CD14-positive monocyte (primary cell): ENCODE measurements at regions not wholly inside any gene's neighbourhood (a gene's known extent, or its start where the extent isn't known, plus 50 kb on each side); places are given as distances from the start of the nearest gene placed in this dataset.

Experiments used
- DNase-seq, 3 donors: peaks; one replicate each; pipeline ENCODE4 v3.0.0-alpha.2; 2011 to 2022
- H2AFZ ChIP-seq: 2 replicates; pipeline ENCODE4 v1.6.0; 2012; ENCODE audit warnings: mild to moderate bottlenecking, low read depth, low read length, inconsistent platforms; ENCODE audit not compliant: insufficient read depth, poor library complexity, severe bottlenecking
- H3K27ac ChIP-seq, 2 donors: 1 replicate in 1 of 2; 2 replicates in 1 of 2; pipeline ENCODE4 v1.5.1; 2012 to 2013; ENCODE audit warnings: low read length in 2 of 2, control low read depth in 1 of 2, inconsistent platforms in 1 of 2, low read depth in 1 of 2, mild to moderate bottlenecking in 1 of 2
- H3K27me3 ChIP-seq, 2 donors: one replicate each; pipeline versions ENCODE4 v1.6.0 to v1.6.1; 2011 to 2013; ENCODE audit warnings: low read length in 2 of 2; ENCODE audit not compliant: control insufficient read depth in 2 of 2, insufficient read depth in 2 of 2
- H3K36me3 ChIP-seq, 2 donors: replicated peaks in 1 of 2; 1 replicate in 1 of 2; 2 replicates in 1 of 2; pipeline versions ENCODE4 v1.5.1 to v1.6.1; 2012 to 2013; ENCODE audit warnings: low read length in 2 of 2, control low read depth in 1 of 2, inconsistent platforms in 1 of 2, mild to moderate bottlenecking in 1 of 2; ENCODE audit not compliant: insufficient read depth in 2 of 2, control insufficient read depth in 1 of 2
- H3K4me1 ChIP-seq, 2 donors: 1 replicate in 1 of 2; 2 replicates in 1 of 2; pipeline versions ENCODE4 v1.5.1 to v1.6.1; 2012 to 2013; ENCODE audit warnings: low read length in 2 of 2, control low read depth in 1 of 2, inconsistent platforms in 1 of 2, mild to moderate bottlenecking in 1 of 2, moderate library complexity in 1 of 2; ENCODE audit not compliant: insufficient read depth in 2 of 2, control insufficient read depth in 1 of 2
- H3K4me2 ChIP-seq: replicated peaks from 2 replicates; pipeline ENCODE3; 2012; ENCODE audit warnings: low read length, moderate library complexity, mild to moderate bottlenecking; ENCODE audit not compliant: poor library complexity, severe bottlenecking; ENCODE audit errors: extremely low read depth
- H3K4me3 ChIP-seq, 3 experiments: fragments of 200-600 bp in 1 of 3; sonication (generic) in 1 of 3; replicated peaks in 1 of 3; 1 replicate in 2 of 3; 2 replicates in 1 of 3; pipeline ENCODE4 v1.5.1; 2011 to 2013; ENCODE audit warnings: low read length in 3 of 3, mild to moderate bottlenecking in 3 of 3, control low read depth in 2 of 3, low read depth in 2 of 3, inconsistent platforms in 1 of 3, moderate library complexity in 1 of 3
- H3K79me2 ChIP-seq: 2 replicates; pipeline ENCODE4 v1.6.0; 2012; ENCODE audit warnings: mild to moderate bottlenecking, control low read depth, inconsistent platforms, low read length, moderate library complexity; ENCODE audit not compliant: insufficient read depth
- H3K9ac ChIP-seq: 2 replicates; pipeline ENCODE4 v1.6.0; 2017; ENCODE audit warnings: low read length, mild to moderate bottlenecking; ENCODE audit not compliant: insufficient read depth, poor library complexity, severe bottlenecking
- H3K9me3 ChIP-seq, 2 donors: replicated peaks in 1 of 2; 1 replicate in 1 of 2; 2 replicates in 1 of 2; pipeline versions ENCODE4 v1.5.1 to v1.6.1; 2012 to 2013; ENCODE audit warnings: low read length in 2 of 2, control low read depth in 1 of 2; ENCODE audit not compliant: control insufficient read depth in 1 of 2, insufficient read depth in 1 of 2
- H4K20me1 ChIP-seq: 2 replicates; pipeline ENCODE4 v1.6.0; 2012; ENCODE audit warnings: mild to moderate bottlenecking, low read length, control low read depth, moderate library complexity; ENCODE audit not compliant: insufficient read depth
- H3K27ac Mint-ChIP-seq, 7 donors: one replicate each; pipeline ENCODE4 v1.8.0; 2020; ENCODE audit warnings: mild to moderate bottlenecking in 7 of 7, mixed read lengths in 7 of 7, moderate library complexity in 6 of 7, inconsistent platforms in 2 of 7
- H3K27me3 Mint-ChIP-seq, 3 donors: one replicate each; pipeline ENCODE4 v1.8.0; 2021 to 2022; ENCODE audit warnings: low read depth in 3 of 3, mild to moderate bottlenecking in 3 of 3, mixed read lengths in 3 of 3, moderate library complexity in 3 of 3, inconsistent platforms in 1 of 3
- H3K36me3 Mint-ChIP-seq, 2 donors: one replicate each; pipeline ENCODE4 v1.8.0; 2020; ENCODE audit warnings: mixed read lengths in 2 of 2, inconsistent platforms in 1 of 2, mild to moderate bottlenecking in 1 of 2
- H3K4me1 Mint-ChIP-seq: one replicate; pipeline ENCODE4 v1.8.0; 2020; ENCODE audit warnings: mild to moderate bottlenecking, mixed read lengths
- H3K4me3 Mint-ChIP-seq, 2 donors: one replicate each; pipeline ENCODE4 v1.8.0; 2020; ENCODE audit warnings: mild to moderate bottlenecking in 2 of 2, mixed read lengths in 2 of 2, moderate library complexity in 1 of 2
- H3K9me3 Mint-ChIP-seq, 7 donors: one replicate each; pipeline ENCODE4 v1.8.0; 2020 to 2022; ENCODE audit warnings: mixed read lengths in 7 of 7, mild to moderate bottlenecking in 6 of 7, moderate library complexity in 6 of 7, inconsistent platforms in 2 of 7
- CTCF ChIP-seq: fragments of 200-600 bp; IDR thresholded peaks from one replicate; pipeline ENCODE4 v1.8.0; 2022; ENCODE audit warnings: antibody characterized with exemption, mild to moderate bottlenecking
- WGBS: methylation state at CpG from one replicate; pipeline ENCODE4 v1.1.5; 2013; ENCODE audit warnings: missing lambda C conversion rate; ENCODE audit not compliant: insufficient coverage; 5-methylcytosine and 5-hydroxymethylcytosine counted together
- intact Hi-C, 2 donors: fragments of 100-400 bp; cut with micrococcal nuclease; formaldehyde crosslinking; loops; one replicate each; pipeline versions ENCODE4 v1.15.0 to v1.15.1; 2023

- Histone ChIP-seq H3K79me2 (no peaks in the 10 kb centered on the region), H3K9me3 (no peaks in the 10 kb centered on the region), H3K4me3 (no peak overlapping the region), H2AFZ (no peak overlapping the region), H3K27ac (no peak overlapping the region), H4K20me1 (no peaks in the 10 kb centered on the region), H3K4me1 (no peaks in the 10 kb centered on the region), H3K27me3 (no peaks in the 10 kb centered on the region), H3K4me2 (no peak overlapping the region), H3K36me3 (no peaks in the 10 kb centered on the region), H3K9ac (no peak overlapping the region)
- Mint-ChIP-seq H3K27me3 (peaks cover 0 to 2% (median 0%) of the 10 kb centered on the region in 3 donors), H3K9me3 (peaks cover 0 to 2% (median 0%) of the 10 kb centered on the region in 7 donors), H3K4me3 (no peak overlapping the region), H3K36me3 (no peaks in the 10 kb centered on the region), H3K4me1 (no peaks in the 10 kb centered on the region), H3K27ac (no peak overlapping the region)
- WGBS, result no CpG with 5 or more reads among the region's 6 CpGs
- TF ChIP-seq CTCF, result peak; percentile 12
- no peak for DNase-seq
- intact Hi-C loops, result no loop called here
These were observed 275.1 kb downstream of the GPM6A start for GRCh38 chr4:175536852-175537453.

GRCh38 chr4:175539498-175539897 is 272.6 kb downstream of the GPM6A start:
- Histone ChIP-seq H3K9ac (no peak overlapping the region), H4K20me1 (no peaks in the 10 kb centered on the region), H2AFZ (no peak overlapping the region), H3K4me2 (no peak overlapping the region), H3K79me2 (no peaks in the 10 kb centered on the region), H3K9me3 (no peaks in the 10 kb centered on the region), H3K27me3 (no peaks in the 10 kb centered on the region), H3K4me3 (no peak overlapping the region), H3K36me3 (no peaks in the 10 kb centered on the region), H3K27ac (no peak overlapping the region), H3K4me1 (no peaks in the 10 kb centered on the region)
- TF ChIP-seq CTCF, result no peak
- Mint-ChIP-seq H3K27ac (no peak overlapping the region), H3K27me3 (peaks cover 0 to 2% (median 0%) of the 10 kb centered on the region in 3 donors), H3K9me3 (no peaks in the 10 kb centered on the region), H3K4me3 (no peak overlapping the region), H3K36me3 (no peaks in the 10 kb centered on the region), H3K4me1 (no peaks in the 10 kb centered on the region)
- no peak for DNase-seq
- intact Hi-C loops, result no loop called here
- WGBS, result no CpG with 5 or more reads among the region's 2 CpGs
